ENCODE measurements at regions not wholly inside any gene's neighbourhood (a gene's known extent, or its start where the extent isn't known, plus 50 kb on each side); places are given as distances from the start of the nearest gene placed in this dataset.

- intact Hi-C loops (cut with DNase I), result no loop called here
- ATAC-seq (no peak), DNase-seq (no peak)
- Histone ChIP-seq H3K4me3 (no peak overlapping the region), H3K36me3 (no peaks in the 10 kb centered on the region), H3K27me3 (no peaks in the 10 kb centered on the region), H3K27ac (no peak overlapping the region), H3K9me3 (no peaks in the 10 kb centered on the region), H3K4me1 (peaks cover 0 to 18% (median 0%) of the 10 kb centered on the region in 9 donors)
- WGBS, 2 donors, result 71 to 81% methylated on average over 1 of the region's 1 CpG
- no peak for TF ChIP-seq CTCF (IDR thresholded peaks at IDR 0.05)
Observed at GRCh38 chr3:94308767-94309166, 245.9 kb downstream of the NSUN3 start.

GRCh38 chr3:94310341-94311135 is 247.7 kb downstream of the NSUN3 start:
- Histone ChIP-seq H3K27ac (no peak overlapping the region), H3K4me3 (no peak overlapping the region), H3K27me3 (no peaks in the 10 kb centered on the region), H3K9me3 (no peaks in the 10 kb centered on the region), H3K4me1 (peaks cover 0 to 3% (median 0%) of the 10 kb centered on the region in 9 donors), H3K36me3 (no peaks in the 10 kb centered on the region)
- intact Hi-C loops (cut with DNase I), result no loop called here
- no peak for TF ChIP-seq CTCF (IDR thresholded peaks at IDR 0.05)
- 60 to 76% methylated on average over 5 of the region's 5 CpGs for WGBS, 2 donors
- ATAC-seq (no peak), DNase-seq (no peak)

GRCh38 chr3:94311651-94312050 is 248.8 kb downstream of the NSUN3 start:
- no peak for TF ChIP-seq CTCF (IDR thresholded peaks at IDR 0.05)
- no peak overlapping the region for H3K27ac ChIP-seq
- ATAC-seq (no peak), DNase-seq (no peak)
- WGBS, 2 donors, result 75 to 80% methylated on average over 3 of the region's 3 CpGs
- no peaks in the 10 kb centered on the region for H3K4me1 ChIP-seq
- no peaks in the 10 kb centered on the region for H3K27me3 ChIP-seq
- no peaks in the 10 kb centered on the region for H3K9me3 ChIP-seq
- intact Hi-C loops (cut with DNase I), result no loop called here
- H3K36me3 ChIP-seq, result no peaks in the 10 kb centered on the region
- H3K4me3 ChIP-seq, result no peak overlapping the region

- ATAC-seq, result no peak
- intact Hi-C loops (cut with DNase I), result no loop called here
Observed at GRCh38 chr3:94314218-94314883, 251.5 kb downstream of the NSUN3 start.

More at GRCh38 chr3:94314218-94314883, 251.5 kb downstream of the NSUN3 start:
- Histone ChIP-seq H3K27me3 (no peaks in the 10 kb centered on the region), H3K4me3 (no peak overlapping the region), H3K9me3 (no peaks in the 10 kb centered on the region), H3K36me3 (no peaks in the 10 kb centered on the region), H3K27ac (no peak overlapping the region), H3K4me1 (no peaks in the 10 kb centered on the region)
- 84 to 89% methylated on average over 2 of the region's 2 CpGs for WGBS, 2 donors
- TF ChIP-seq CTCF (IDR thresholded peaks at IDR 0.05), result no peak
- no peak for DNase-seq

All from heart right ventricle (tissue), 16 donors.